Activated CD4-positive, alpha-beta T cell treated with anti-CD3 and anti-CD28 coated beads, Interleukin-2, amount 10 ng/mL, durations not matched to agents 24 days and 14 days (primary cell): ENCODE measurements at regions not wholly inside any gene's neighbourhood (a gene's known extent, or its start where the extent isn't known, plus 50 kb on each side); places are given as distances from the start of the nearest gene placed in this dataset.

Experiments
- DNase-seq: peaks from one replicate; pipeline ENCODE4 v3.0.0; 2022
- H3K27ac Mint-ChIP-seq: one replicate; pipeline ENCODE4 v1.8.0; 2022; ENCODE audit warnings: mild to moderate bottlenecking, mixed read lengths
- H3K27me3 Mint-ChIP-seq: one replicate; pipeline ENCODE4 v1.8.0; 2022; ENCODE audit warnings: mixed read lengths
- H3K36me3 Mint-ChIP-seq: one replicate; pipeline ENCODE4 v1.8.0; 2022; ENCODE audit warnings: low read depth, mild to moderate bottlenecking, mixed read lengths
- H3K4me1 Mint-ChIP-seq: one replicate; pipeline ENCODE4 v1.8.0; 2021; ENCODE audit warnings: mixed read lengths
- H3K4me3 Mint-ChIP-seq: one replicate; pipeline ENCODE4 v1.8.0; 2022; ENCODE audit warnings: mild to moderate bottlenecking, moderate library complexity, mixed read lengths
- H3K9me3 Mint-ChIP-seq: one replicate; pipeline ENCODE4 v1.8.0; 2021; ENCODE audit warnings: mixed read lengths
- intact Hi-C: fragments of 100-400 bp; cut with micrococcal nuclease; formaldehyde crosslinking; loops from one replicate; pipeline ENCODE4 v1.15.1; 2023

DNA sequence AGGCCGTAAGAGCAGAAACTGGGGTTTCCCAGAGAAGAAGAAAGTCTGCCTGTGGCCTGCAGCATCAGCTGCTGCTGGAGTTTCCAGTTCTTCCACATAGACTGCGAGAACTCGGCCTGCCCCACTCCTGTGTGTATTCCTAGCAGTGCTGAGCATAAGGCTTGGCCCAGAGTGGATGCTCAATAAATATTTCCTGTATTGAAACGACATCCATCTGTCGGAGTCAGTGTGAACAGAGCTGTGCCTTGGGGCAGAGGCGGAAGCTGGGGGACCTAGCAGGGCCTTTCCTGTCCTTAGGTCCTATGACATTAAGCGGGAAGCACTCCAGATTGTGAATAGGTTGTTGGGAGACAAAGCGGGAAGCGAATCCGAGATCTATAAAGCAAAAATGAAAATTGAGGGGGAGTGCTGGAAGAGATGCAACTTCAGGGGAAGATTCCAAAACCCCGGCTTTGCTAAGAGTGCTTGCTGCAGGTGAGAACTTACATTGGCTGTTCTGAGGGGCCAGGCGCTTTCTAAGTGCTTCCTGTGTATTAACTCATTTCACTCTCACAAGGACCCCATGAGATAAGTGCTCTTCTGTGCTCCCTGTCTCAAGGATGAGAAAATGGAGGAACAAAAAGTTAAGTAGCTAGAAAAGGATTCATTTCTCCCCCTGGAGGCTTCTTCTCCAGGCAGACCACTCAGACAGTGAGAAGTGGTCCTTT, 76.1 kb upstream of the CXCL14 start:
- Mint-ChIP-seq H3K9me3 (peaks cover 7% of the 10 kb centered on the region), H3K4me1 (no peaks in the 10 kb centered on the region), H3K27me3 (no peaks in the 10 kb centered on the region), H3K36me3 (no peaks in the 10 kb centered on the region), H3K4me3 (no peak overlapping the region), H3K27ac (no peak overlapping the region)
- intact Hi-C loops: no loop called here
- DNase-seq: no peak

DNA sequence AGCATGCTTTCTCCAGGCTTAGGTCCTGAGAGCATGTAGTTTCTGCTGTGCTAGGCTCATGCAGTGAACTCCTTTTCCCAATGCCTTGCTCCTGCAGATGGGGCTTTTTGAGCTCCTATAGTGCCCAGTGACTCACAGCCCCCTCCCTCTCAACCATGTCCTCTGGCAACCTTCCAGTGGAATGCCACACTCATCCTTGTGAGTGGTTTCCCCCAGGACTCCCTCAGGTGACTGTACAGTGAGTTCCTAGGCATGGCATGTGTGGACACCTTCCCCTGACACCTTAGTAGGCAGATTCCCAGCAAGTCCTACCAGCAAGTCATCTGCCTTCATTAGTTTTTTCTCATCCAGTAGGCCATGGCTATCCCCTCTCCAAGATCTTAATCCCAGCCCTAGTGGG, 72.4 kb upstream of the CXCL14 start:
- DNase-seq: no peak
- Mint-ChIP-seq H3K36me3 (no peaks in the 10 kb centered on the region), H3K27me3 (no peaks in the 10 kb centered on the region), H3K27ac (no peak overlapping the region), H3K9me3 (no peaks in the 10 kb centered on the region), H3K4me1 (no peaks in the 10 kb centered on the region), H3K4me3 (no peak overlapping the region)
- intact Hi-C loops: no loop called here

DNA sequence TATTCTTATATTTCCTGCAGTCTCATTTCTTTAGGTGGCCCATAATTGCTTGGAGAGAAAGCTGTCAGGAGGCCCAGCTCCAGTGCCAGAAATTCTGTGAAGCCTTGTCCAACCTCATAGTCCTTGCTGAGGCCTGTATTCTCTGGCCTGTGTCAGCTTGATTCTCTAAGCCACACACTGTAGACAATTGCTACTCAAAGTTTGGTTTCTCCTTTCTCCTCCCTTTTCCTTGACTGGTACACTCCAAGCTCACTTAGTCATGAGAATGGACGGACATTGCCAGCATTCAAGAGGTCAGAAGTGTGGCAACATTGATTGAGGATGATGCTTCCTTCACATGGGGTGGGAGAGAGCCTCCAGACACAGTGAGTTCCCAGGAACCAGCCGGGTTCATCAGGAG, 71.3 kb upstream of the CXCL14 start:
- Mint-ChIP-seq H3K9me3 (no peaks in the 10 kb centered on the region), H3K27ac (no peak overlapping the region), H3K27me3 (no peaks in the 10 kb centered on the region), H3K36me3 (no peaks in the 10 kb centered on the region), H3K4me1 (no peaks in the 10 kb centered on the region), H3K4me3 (no peak overlapping the region)
- no peak for DNase-seq
- intact Hi-C loops: no loop called here

DNA sequence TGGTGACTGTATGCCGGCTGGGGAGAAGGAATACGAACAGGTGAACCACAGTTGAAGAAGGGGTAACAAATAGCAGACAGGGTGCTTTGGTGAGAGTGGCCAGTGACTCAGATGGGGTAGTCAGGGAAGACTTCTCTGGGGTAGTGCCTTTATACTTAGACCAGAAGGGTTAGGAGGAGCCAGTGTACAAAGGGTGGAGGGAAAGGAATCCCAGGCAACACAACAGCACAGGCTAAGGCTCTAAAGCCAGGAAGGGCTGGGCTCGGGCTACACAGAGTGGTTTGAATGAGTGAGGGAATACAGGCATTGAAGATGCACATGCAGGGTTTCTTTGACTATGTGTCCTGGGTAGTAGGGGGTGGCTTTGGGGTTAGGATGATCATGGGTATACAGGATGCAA, 70.6 kb upstream of the CXCL14 start:
- H3K27ac Mint-ChIP-seq: no peak overlapping the region
- no peaks in the 10 kb centered on the region for H3K27me3 Mint-ChIP-seq
- H3K4me1 Mint-ChIP-seq: no peaks in the 10 kb centered on the region
- H3K9me3 Mint-ChIP-seq: no peaks in the 10 kb centered on the region
- intact Hi-C loops: no loop called here
- H3K36me3 Mint-ChIP-seq: no peaks in the 10 kb centered on the region
- no peak for DNase-seq
- no peak overlapping the region for H3K4me3 Mint-ChIP-seq

DNA sequence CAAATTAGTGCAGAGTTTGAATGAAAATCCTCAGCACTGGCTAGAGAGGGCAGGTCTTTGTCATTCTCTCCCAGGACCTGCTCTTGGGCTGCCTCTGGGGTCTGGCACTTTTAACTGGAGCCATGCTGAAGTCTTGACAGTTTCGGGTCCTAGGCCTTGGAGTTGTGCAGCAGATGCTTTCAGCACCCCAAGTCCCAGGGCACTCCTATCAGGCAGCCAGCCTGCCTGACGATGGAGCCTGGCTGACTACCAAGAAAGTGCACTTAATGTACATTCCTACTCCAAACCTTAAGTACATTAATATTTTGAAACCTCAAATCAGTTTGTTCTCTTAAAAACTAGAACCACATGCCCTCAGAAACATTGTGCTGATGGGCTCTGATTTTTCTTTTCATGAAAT, 69.3 kb upstream of the CXCL14 start:
- intact Hi-C loops: no loop called here
- no peaks in the 10 kb centered on the region for H3K27me3 Mint-ChIP-seq
- H3K4me1 Mint-ChIP-seq: no peaks in the 10 kb centered on the region
- H3K36me3 Mint-ChIP-seq: no peaks in the 10 kb centered on the region
- DNase-seq: no peak
- no peaks in the 10 kb centered on the region for H3K9me3 Mint-ChIP-seq
- no peak overlapping the region for H3K4me3 Mint-ChIP-seq
- no peak overlapping the region for H3K27ac Mint-ChIP-seq

DNA sequence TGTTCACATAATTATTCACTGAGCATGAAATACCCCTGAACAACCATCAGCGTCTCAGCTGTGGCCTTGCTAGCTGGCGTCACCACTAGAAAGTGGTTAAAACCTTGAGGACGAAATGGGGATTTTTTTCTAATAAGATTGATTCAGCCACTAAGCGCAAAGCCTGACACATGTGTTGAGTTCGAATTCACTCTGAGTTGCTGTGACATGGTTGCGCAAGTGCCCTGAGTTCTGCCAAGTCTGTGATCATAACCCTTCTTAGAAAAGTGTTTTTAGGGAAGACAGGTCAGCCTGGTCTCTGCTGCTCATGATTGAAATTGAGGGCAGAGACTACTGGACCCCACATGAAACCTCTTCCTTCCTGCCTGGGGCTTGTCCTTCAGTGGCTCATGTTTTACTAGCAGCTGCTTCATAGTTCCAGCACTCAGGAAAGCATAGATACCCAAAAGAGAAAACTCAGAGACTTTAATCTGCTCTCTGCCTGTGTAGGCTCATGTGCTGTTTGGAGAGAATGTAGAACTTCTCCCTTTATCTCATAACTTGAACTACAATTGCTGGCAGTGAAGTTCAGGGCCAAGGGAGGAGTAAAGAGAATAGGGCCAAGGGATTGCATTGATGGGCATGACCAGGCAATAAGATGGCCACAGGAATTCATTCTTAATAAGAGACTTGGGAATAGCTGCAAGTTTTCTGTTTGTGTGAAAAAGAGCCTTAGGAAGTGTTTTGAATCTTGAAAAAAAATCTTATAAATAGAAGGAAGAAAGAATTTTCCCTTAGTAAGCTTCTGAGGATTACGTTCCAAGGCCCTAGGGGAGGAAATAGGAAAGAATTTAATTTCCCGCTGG, 66.8 kb upstream of the CXCL14 start:
- no peaks in the 10 kb centered on the region for H3K36me3 Mint-ChIP-seq
- intact Hi-C loops: no loop called here
- no peak overlapping the region for H3K4me3 Mint-ChIP-seq
- no peaks in the 10 kb centered on the region for H3K4me1 Mint-ChIP-seq
- no peaks in the 10 kb centered on the region for H3K9me3 Mint-ChIP-seq
- peaks cover 2% of the 10 kb centered on the region for H3K27me3 Mint-ChIP-seq
- H3K27ac Mint-ChIP-seq: no peak overlapping the region
- DNase-seq: no peak

DNA sequence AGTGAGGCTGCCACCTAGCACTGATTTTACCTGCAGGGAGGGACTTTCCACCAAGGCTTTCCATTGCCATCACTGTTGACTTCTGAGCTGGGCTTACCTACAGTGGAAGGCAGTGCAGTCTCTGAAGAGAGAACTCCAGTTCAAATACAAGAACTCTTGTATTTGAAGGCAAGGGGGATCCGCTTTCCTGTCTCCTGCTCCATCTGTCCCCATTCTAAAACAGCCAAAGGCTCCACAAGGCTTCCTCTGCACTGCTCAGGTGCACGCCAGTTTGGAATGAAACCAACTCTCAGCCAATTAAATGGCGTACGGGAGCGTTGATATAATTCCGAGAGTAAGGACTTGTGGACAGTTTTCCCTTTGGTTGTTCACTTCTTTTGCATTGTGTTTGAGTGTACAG, 66.0 kb upstream of the CXCL14 start:
- H3K27ac Mint-ChIP-seq: no peak overlapping the region
- intact Hi-C loops: no loop called here
- no peaks in the 10 kb centered on the region for H3K4me1 Mint-ChIP-seq
- no peak for DNase-seq
- peaks cover 2% of the 10 kb centered on the region for H3K27me3 Mint-ChIP-seq
- H3K36me3 Mint-ChIP-seq: no peaks in the 10 kb centered on the region
- H3K4me3 Mint-ChIP-seq: no peak overlapping the region
- H3K9me3 Mint-ChIP-seq: no peaks in the 10 kb centered on the region

DNA sequence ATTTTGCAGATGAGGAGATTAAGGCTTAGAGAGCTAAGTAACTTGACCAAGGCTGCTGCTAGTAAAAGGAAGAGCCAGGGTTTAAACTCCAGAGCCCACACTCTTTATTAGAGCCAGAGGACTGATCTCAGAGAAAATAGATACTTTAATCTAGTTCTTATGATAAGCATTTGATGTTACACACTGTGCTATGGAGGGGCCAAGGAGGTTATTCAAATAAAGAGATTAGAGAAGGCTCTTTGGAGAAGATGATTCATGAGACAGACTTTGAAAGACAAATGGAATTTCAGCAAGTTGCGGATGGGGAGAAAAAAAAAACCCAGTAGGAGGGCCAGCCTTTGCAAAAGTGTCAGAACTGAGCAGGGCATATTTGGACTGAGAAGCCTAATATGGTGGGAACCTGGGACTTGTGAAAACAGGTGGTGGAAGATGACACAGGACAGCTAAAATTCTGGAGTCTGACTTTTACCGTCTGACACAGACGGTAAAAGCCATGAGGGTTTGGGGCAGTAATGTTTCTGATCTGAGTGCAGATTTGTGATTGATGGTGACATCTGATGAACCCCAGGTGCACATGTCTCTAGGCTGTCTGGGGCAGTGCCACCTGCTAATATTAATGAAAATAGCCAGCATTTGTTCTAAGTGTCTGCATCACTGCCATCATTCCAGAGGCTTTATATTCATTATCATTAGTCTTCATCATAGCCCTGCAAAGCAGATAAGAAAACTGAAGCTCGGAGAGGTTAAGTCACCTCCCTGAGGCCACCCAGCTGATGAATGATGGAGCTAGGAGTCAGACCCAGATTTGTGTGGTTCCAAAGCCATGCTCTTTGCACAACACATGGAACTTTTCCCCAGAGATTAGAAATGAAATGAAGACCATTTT, 65.3 kb upstream of the CXCL14 start:
- H3K27me3 Mint-ChIP-seq: peaks cover 6% of the 10 kb centered on the region
- no peaks in the 10 kb centered on the region for H3K36me3 Mint-ChIP-seq
- intact Hi-C loops: no loop called here
- H3K4me1 Mint-ChIP-seq: no peaks in the 10 kb centered on the region
- no peak overlapping the region for H3K4me3 Mint-ChIP-seq
- DNase-seq: no peak
- no peak overlapping the region for H3K27ac Mint-ChIP-seq
- H3K9me3 Mint-ChIP-seq: no peaks in the 10 kb centered on the region

DNA sequence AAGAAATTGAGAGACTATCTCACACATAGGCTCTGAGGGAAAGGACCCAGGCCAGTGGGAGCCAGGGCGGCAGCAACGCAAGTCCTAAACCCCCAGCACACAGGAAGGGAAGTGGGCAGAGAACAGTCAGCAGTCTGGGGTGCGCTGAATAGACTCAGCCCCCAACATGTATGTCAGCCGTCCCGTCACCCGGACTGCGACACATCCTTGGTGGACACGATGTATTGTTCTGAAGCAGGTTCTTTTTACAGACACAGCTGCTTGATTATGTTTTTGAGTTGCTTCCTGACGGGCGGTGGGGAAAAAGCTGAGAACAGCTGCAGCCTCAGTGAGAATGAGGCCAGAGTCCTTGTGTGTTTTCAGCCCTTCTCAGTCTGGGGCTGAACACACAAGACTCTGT, 64.1 kb upstream of the CXCL14 start:
- no peak overlapping the region for H3K27ac Mint-ChIP-seq
- H3K9me3 Mint-ChIP-seq: no peaks in the 10 kb centered on the region
- no peak for DNase-seq
- H3K27me3 Mint-ChIP-seq: peaks cover 6% of the 10 kb centered on the region
- no peaks in the 10 kb centered on the region for H3K36me3 Mint-ChIP-seq
- intact Hi-C loops: no loop called here
- no peaks in the 10 kb centered on the region for H3K4me1 Mint-ChIP-seq
- no peak overlapping the region for H3K4me3 Mint-ChIP-seq

DNA sequence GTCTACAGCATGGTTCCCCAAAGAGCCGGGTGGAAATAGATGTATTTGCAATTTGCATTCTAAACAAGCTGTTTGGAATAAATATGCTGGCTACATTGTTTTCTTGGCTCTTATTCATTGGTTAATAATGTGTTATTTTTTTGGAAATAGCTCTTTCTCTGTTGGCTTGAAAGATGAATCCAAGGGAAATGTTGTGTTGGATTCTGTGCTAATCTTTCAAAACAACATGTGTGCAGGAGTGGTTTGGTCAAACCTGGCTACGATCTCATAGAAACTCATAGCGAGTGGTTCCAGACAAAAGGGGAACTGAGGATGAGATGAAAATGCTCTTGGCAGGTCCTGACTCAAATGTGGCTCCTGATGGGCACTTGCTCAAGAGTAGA, 63.7 kb upstream of the CXCL14 start:
- H3K9me3 Mint-ChIP-seq: no peaks in the 10 kb centered on the region
- H3K27ac Mint-ChIP-seq: no peak overlapping the region
- H3K36me3 Mint-ChIP-seq: no peaks in the 10 kb centered on the region
- H3K4me1 Mint-ChIP-seq: no peaks in the 10 kb centered on the region
- intact Hi-C loops: no loop called here
- H3K27me3 Mint-ChIP-seq: peaks cover 6% of the 10 kb centered on the region
- DNase-seq: no peak
- no peak overlapping the region for H3K4me3 Mint-ChIP-seq

DNA sequence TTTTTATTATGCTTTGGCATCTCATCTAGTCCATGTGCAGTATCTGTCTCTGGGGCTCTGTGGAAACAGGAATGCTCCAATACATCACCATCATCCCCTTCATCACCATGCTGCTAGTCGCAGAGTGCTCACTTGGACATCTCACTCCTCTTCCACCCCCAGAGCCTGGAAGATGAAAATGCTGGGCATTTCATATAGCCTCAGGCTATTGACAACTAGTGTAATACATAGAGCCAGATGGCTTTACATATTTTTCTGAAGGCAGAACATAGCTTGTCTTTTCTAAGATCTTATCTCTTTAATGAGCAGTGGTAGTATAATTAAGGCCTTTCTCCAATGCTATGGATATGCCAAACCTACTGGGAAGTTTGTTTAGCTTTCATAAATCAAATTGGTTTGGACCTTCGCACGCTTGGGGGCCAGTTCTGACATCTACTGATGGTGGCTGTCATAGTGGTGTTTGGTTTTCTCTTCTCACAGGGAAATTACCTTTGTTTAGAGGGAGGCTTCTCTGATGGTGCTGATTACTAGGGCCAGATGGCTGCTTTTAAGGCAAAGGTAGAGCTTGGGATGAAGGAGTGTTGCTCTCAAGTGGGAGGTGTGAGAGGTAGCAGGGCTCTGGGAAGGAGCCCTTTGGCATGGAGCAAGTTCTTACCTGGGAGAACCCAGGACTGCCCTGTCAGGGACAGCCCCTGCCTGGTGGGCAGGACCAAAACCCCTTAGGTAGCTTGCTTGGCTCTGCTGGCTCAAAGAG, 63.1 kb upstream of the CXCL14 start:
- no peak for DNase-seq
- Mint-ChIP-seq H3K36me3 (no peaks in the 10 kb centered on the region), H3K27ac (no peak overlapping the region), H3K9me3 (no peaks in the 10 kb centered on the region), H3K4me1 (no peaks in the 10 kb centered on the region), H3K27me3 (peaks cover 6% of the 10 kb centered on the region), H3K4me3 (no peak overlapping the region)
- intact Hi-C loops: no loop called here

DNA sequence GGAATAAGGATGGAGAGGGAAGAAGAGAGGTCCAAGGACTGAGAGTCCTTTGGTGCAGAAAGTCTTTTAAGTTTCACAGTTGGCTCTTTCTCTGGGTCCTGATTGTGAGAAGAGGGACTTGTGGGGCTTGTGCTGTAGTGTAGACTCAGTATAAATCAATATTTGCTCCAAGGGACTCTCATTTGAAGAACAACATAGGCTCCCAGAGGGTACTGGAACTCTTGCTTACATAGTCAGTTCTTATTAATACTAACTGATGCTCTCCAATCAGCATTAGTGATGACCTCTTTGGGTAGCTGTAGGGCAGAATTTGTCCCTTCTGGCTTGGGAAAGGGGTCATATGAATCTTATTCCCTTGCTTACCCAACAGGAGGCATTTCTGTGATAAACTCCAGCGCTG, 62.5 kb upstream of the CXCL14 start:
- no peak overlapping the region for H3K27ac Mint-ChIP-seq
- no peak for DNase-seq
- H3K9me3 Mint-ChIP-seq: no peaks in the 10 kb centered on the region
- intact Hi-C loops: no loop called here
- peaks cover 8% of the 10 kb centered on the region for H3K27me3 Mint-ChIP-seq
- H3K4me1 Mint-ChIP-seq: no peaks in the 10 kb centered on the region
- H3K4me3 Mint-ChIP-seq: no peak overlapping the region
- H3K36me3 Mint-ChIP-seq: no peaks in the 10 kb centered on the region

DNA sequence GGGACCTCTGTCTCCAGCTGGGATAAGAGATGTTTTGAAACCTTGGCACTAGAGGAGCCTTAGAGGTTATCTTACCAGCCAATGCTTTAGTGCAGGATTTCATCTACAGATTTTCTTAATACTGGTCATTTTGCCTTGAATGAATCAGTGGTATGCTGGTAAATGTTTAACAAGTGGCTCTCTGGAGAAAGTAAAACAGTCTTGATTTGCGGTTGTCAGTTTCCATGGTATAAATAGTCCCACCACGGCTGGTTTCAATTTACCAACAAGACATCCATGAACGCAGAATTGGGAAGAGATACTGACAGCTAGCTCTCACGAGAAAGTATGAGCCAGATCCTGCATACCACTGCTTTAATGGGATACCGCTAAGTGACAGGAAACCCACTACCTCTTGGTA, 56.7 kb upstream of the CXCL14 start:
- intact Hi-C loops: no loop called here
- no peak overlapping the region for H3K27ac Mint-ChIP-seq
- H3K27me3 Mint-ChIP-seq: peaks cover 5% of the 10 kb centered on the region

More for the DNA sequence above, 56.7 kb upstream of the CXCL14 start:
- H3K9me3 Mint-ChIP-seq: no peaks in the 10 kb centered on the region
- no peak overlapping the region for H3K4me3 Mint-ChIP-seq
- DNase-seq: no peak
- no peaks in the 10 kb centered on the region for H3K4me1 Mint-ChIP-seq
- H3K36me3 Mint-ChIP-seq: no peaks in the 10 kb centered on the region
